Activated CD4-positive, alpha-beta T cell treated with anti-CD3 and anti-CD28 coated beads, Interleukin-2, amount 10 ng/mL, durations not matched to agents 7 days and 5 days (primary cell): ENCODE measurements at regions not wholly inside any gene's neighbourhood (a gene's known extent, or its start where the extent isn't known, plus 50 kb on each side); places are given as distances from the start of the nearest gene placed in this dataset.
"Not testable (repeated sequence)": the region's sequence is repeated elsewhere in the genome, so short reads cannot be mapped to it uniquely, and the experiment has no call there.

ENCODE experiments used
- CTCF ChIA-PET: fragments of 350-600 bp; sonication (Branson Sonifier 250); formaldehyde crosslinking; loops from one replicate; lab custom pipeline; 2021; ENCODE audit warnings: antibody characterized with exemption; lab: Charles Lee
- POLR2A ChIA-PET: fragments of 350-600 bp; sonication (Branson Sonifier 250); formaldehyde crosslinking; loops from one replicate; lab custom pipeline; 2021; ENCODE audit warnings: antibody characterized with exemption; lab: Charles Lee
- DNase-seq: peaks from one replicate; pipeline ENCODE4 v3.0.0-alpha.2; 2020
- H3K27ac Mint-ChIP-seq: one replicate; pipeline ENCODE4 v1.8.0; 2021; ENCODE audit warnings: mild to moderate bottlenecking, moderate library complexity, mixed read lengths
- H3K27me3 Mint-ChIP-seq: one replicate; pipeline ENCODE4 v1.8.0; 2021; ENCODE audit warnings: mixed read lengths
- H3K36me3 Mint-ChIP-seq: one replicate; pipeline ENCODE4 v1.8.0; 2021; ENCODE audit warnings: low read depth, mixed read lengths
- H3K4me1 Mint-ChIP-seq: one replicate; pipeline ENCODE4 v1.8.0; 2021; ENCODE audit warnings: mixed read lengths
- H3K4me3 Mint-ChIP-seq: one replicate; pipeline ENCODE4 v1.8.0; 2021; ENCODE audit warnings: mild to moderate bottlenecking, moderate library complexity, mixed read lengths
- H3K9me3 Mint-ChIP-seq: one replicate; pipeline ENCODE4 v1.8.0; 2021; ENCODE audit warnings: mixed read lengths

DNA sequence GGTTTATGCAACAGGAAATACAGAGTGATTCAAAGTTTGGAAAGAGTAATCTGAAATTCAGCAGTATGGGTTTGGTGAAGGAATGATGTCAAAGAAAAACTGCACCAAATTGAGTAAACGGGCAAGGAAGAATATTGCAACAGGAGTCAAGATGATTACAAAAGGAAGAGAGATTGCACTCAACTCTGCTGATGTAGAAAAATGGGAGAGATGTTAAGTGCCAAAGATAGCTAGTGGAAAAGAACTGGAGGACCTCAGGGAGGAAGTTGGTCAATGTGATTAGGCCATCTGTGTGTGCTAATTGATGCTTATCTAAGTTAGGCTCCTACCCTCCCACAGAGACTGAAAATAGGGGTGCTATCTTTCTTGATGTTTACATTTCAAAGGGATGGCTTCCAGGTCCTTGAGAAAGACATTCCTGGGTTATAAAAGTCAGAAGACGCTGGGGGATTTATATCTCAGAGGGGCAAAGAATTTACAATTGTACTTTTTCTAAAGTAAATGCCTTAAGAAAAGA lies 167.4 kb upstream of the FAM47A start:
- DNase-seq, result no peak
- no peaks in the 10 kb centered on the region for H3K4me1 Mint-ChIP-seq
- no peak overlapping the region for H3K27ac Mint-ChIP-seq
- ChIA-PET POLR2A (no interaction called here), CTCF (no interaction called here)
- no peaks in the 10 kb centered on the region for H3K27me3 Mint-ChIP-seq
- H3K9me3 Mint-ChIP-seq, result no peaks in the 10 kb centered on the region
- no peaks in the 10 kb centered on the region for H3K36me3 Mint-ChIP-seq
- H3K4me3 Mint-ChIP-seq, result no peak overlapping the region

DNA sequence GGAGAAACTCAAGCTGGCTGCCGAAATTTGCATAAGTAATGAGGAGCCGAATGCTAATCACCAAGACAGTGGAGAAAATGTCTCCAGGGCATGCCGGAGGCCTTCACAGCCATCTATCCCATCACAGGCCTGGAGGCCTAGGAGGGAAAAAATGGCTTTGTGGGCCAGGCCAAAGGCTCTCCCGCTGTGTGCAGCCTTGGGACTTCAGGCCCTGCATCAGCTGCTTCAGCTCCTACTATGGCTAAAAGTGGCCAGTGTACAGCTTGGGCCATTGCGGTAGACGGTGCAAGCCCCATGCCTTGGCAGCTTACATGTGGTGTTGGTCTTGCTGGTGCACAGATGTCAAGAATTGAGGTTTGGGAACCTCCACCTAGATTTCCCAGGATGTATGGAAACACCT lies 162.6 kb upstream of the FAM47A start:
- Mint-ChIP-seq H3K27me3 (no peaks in the 10 kb centered on the region), H3K4me1 (no peaks in the 10 kb centered on the region), H3K27ac (no peak overlapping the region), H3K9me3 (no peaks in the 10 kb centered on the region), H3K36me3 (no peaks in the 10 kb centered on the region), H3K4me3 (no peak overlapping the region)
- DNase-seq, result no peak
- CTCF ChIA-PET, result no interaction called here
- POLR2A ChIA-PET, result no interaction called here

DNA sequence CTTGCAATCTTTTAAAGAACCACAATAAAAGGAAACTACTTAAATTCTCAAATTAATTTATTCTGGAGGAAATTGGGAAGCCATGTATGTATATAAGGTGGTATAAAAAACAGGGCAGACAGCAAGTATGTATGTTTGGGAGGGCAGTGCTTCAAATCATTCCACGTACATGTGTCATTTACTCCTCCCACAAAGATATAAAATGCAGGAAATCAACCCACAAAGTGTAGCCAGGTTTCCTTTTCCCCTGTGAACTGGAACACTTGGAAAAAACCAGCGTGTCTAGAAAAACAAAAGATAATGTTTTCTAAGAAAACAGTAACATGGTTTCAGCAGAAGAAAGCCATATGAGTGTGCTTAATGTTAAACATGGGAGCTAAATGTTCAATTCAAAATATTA lies 156.7 kb upstream of the FAM47A start:
- no peaks in the 10 kb centered on the region for H3K36me3 Mint-ChIP-seq
- ChIA-PET CTCF (no interaction called here), POLR2A (no interaction called here)
- no peaks in the 10 kb centered on the region for H3K9me3 Mint-ChIP-seq
- no peaks in the 10 kb centered on the region for H3K27me3 Mint-ChIP-seq
- H3K27ac Mint-ChIP-seq, result no peak overlapping the region
- H3K4me1 Mint-ChIP-seq, result no peaks in the 10 kb centered on the region
- H3K4me3 Mint-ChIP-seq, result no peak overlapping the region
- DNase-seq, result no peak

DNA sequence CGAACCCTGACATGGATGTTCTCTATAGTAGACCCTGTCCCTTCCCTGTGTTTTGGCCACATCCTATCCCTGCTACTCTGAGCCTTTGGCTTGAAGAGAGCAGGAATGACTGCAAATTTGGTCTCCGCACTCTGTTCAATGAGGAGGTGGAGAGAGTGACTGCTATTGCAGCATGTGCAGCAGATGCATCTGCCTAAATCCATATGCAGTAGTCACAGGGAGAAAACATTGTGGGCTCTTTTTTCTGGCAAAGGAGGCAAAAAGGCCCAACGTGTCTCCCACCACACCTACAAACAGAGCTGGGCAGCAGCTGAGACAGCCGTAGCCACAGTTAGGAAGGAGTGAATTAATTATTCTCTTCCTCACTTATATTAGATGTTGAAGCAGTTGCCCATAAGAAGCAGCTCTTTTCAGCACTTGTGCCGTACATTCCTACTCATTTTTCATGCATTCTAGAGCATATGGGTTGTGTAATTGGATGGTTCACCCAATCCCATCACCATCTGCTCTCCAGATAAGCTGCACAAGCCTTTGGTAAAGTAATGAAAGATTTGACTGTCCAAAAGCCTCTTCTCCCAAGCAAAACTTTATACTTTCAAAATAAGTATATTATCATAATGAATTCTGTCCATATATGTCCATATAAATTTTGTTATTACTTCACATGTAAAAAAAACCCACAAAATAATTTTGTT lies 147.9 kb upstream of the FAM47A start:
- H3K27ac Mint-ChIP-seq, result no peak overlapping the region
- no peak for DNase-seq
- H3K4me1 Mint-ChIP-seq, result no peaks in the 10 kb centered on the region
- no peak overlapping the region for H3K4me3 Mint-ChIP-seq
- ChIA-PET POLR2A (no interaction called here), CTCF (no interaction called here)
- no peaks in the 10 kb centered on the region for H3K27me3 Mint-ChIP-seq
- H3K9me3 Mint-ChIP-seq, result no peaks in the 10 kb centered on the region
- H3K36me3 Mint-ChIP-seq, result no peaks in the 10 kb centered on the region

DNA sequence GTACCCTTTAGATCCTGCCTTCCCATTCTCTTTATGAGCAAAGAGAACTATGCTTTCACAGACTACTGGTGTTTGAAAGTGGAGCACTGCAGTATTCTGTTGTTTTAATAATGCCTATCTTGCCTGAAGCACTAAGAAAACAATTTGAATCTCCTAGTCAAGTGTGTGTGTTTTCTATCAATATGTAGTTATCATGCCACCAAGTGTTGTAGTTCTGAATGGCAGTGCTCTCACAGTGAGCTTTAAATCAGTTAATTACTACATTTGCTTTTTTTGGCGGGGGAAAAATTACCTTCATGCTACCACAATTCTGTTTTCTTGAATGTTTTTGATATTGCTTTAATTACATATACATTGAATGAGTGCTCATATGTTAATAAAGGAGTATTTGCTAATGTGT lies 143.6 kb upstream of the FAM47A start:
- no peaks in the 10 kb centered on the region for H3K4me1 Mint-ChIP-seq
- CTCF ChIA-PET, result no interaction called here
- POLR2A ChIA-PET, result no interaction called here

DNA sequence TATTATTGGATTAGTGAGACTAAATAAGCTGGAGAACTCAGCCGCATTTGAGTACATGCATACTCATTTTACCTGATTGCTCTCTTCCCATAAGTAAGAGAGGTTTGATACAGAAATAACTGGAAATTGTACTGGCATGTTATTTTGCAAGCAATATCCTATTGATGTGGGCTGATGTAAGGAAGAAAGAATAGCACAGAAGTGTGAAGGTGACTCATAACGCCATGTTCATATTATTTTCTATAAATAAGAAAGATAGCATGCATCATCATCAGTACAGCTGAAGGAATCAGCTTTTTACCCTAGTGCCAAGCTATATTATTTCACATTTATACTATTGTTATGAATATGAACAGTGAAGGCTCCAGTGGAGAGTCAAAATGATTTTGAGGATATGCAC lies 138.3 kb upstream of the FAM47A start:
- no peaks in the 10 kb centered on the region for H3K4me1 Mint-ChIP-seq
- no peak overlapping the region for H3K4me3 Mint-ChIP-seq
- no peaks in the 10 kb centered on the region for H3K36me3 Mint-ChIP-seq
- CTCF ChIA-PET, result no interaction called here
- H3K27ac Mint-ChIP-seq, result no peak overlapping the region
- H3K27me3 Mint-ChIP-seq, result no peaks in the 10 kb centered on the region
- no peaks in the 10 kb centered on the region for H3K9me3 Mint-ChIP-seq
- POLR2A ChIA-PET, result no interaction called here
- DNase-seq, result no peak

More for the DNA sequence above, 143.6 kb upstream of the FAM47A start:
- DNase-seq, result no peak
- Mint-ChIP-seq H3K27ac (no peak overlapping the region), H3K4me3 (no peak overlapping the region), H3K9me3 (no peaks in the 10 kb centered on the region), H3K36me3 (no peaks in the 10 kb centered on the region), H3K27me3 (no peaks in the 10 kb centered on the region)

DNA sequence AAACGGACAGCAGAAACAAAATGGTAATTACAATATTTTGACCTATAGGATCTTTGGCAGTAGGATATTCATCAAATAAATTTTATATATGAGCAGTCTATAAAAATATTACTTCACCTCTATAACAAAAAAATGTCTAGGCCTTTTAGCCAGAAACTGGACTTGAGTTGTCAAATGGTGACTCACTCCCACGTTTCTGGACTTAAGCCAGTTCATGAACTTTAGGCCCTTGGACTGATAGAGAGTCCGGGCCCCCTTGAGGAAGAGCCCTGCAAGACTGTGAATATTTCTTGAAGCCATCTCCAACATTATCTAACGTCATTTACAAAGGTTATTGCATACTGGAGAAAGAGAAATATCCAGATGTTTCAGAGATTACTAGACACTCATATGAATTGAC lies 106.8 kb upstream of the FAM47A start:
- Mint-ChIP-seq H3K36me3 (no peaks in the 10 kb centered on the region), H3K27me3 (no peaks in the 10 kb centered on the region), H3K4me1 (no peaks in the 10 kb centered on the region), H3K9me3 (no peaks in the 10 kb centered on the region), H3K4me3 (no peak overlapping the region), H3K27ac (no peak overlapping the region)
- ChIA-PET POLR2A (no interaction called here), CTCF (no interaction called here)
- no peak for DNase-seq

DNA sequence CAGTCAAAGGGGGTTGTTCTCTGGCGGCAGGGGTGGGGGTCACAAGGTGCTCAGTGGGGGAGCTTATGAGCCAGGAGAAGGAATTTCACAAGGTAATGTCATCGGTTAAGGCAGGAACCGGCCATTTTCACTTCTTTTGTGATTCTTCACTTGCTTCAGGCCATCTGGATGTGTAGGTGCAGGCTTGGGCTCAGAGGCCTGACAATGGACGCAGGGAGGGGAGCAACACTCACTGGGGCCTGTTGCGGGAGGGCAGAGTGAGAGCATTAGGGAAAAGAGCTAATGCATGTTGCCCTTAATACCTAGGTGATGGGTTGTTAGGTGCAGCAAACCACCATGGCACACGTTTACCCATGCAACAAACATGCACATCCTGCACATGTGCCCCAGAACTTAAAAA lies 98.0 kb upstream of the FAM47A start:
- H3K9me3 Mint-ChIP-seq, DNase-seq, H3K27me3 Mint-ChIP-seq, H3K36me3 Mint-ChIP-seq, H3K27ac Mint-ChIP-seq, H3K4me3 Mint-ChIP-seq, CTCF ChIA-PET, H3K4me1 Mint-ChIP-seq, POLR2A ChIA-PET: not testable (repeated sequence)

DNA sequence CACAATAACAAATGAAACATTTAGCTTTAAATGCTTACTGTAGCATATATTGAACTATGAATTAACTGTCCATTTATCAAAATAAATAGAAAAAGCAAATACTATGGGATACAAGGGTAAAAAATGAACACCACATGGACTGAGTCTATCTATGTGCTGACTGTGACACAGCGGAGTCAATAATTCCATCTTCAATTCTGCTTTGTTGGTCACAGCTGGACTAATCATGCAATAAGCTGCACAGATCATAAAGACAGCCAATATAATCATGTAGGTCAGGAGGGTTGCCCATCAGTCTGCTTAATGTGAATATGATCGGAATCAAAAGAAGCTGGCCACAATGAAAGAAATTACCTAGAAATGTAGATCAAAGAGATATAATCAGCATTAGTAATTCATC lies 95.7 kb upstream of the FAM47A start:
- POLR2A ChIA-PET, result no interaction called here
- Mint-ChIP-seq H3K4me3 (no peak overlapping the region), H3K9me3 (peaks cover 2% of the 10 kb centered on the region), H3K27ac (no peak overlapping the region), H3K36me3 (no peaks in the 10 kb centered on the region), H3K4me1 (no peaks in the 10 kb centered on the region), H3K27me3 (no peaks in the 10 kb centered on the region)
- DNase-seq, result no peak
- CTCF ChIA-PET, result no interaction called here

DNA sequence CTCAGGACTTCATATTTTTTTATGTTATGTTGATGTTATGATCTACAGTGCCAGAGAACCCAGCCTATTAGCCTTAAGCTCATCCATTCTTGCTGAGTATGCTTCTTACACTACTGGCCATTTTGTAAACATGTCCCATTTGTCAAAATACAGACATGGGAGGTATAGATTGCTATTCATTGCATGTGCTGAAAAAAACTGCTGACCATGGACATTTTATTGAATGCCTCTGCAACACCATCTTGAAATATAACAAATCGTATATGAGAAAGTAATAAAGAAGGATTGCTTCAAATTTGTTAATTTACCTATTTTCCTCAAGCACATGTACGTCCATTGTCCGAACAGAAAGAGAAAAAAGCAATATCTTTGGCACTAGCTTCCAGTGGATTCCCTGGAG lies 91.5 kb upstream of the FAM47A start:
- no peaks in the 10 kb centered on the region for H3K27me3 Mint-ChIP-seq
- peaks cover 2% of the 10 kb centered on the region for H3K9me3 Mint-ChIP-seq
- CTCF ChIA-PET, result no interaction called here
- H3K36me3 Mint-ChIP-seq, result no peaks in the 10 kb centered on the region
- DNase-seq, result no peak
- H3K4me3 Mint-ChIP-seq, result no peak overlapping the region
- H3K4me1 Mint-ChIP-seq, result no peaks in the 10 kb centered on the region
- H3K27ac Mint-ChIP-seq, result no peak overlapping the region
- POLR2A ChIA-PET, result no interaction called here

DNA sequence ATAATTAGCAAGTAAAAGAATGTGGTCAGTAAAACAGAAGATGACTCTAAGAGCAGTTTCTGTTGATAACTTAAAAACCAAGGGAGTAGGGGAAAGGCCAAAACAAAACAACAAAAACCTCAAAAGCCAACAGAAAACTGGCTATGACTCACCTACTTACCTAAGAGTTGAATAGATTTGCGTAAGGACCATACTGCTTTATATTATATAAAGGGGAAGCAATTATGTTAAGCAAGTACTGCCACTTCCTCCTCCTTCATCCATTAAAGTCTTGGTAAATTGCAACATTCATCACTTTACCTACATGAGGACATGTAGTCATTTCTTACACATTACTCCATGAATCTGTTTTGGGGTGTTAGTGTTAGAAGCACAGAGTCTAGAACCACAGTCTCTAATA lies 85.9 kb upstream of the FAM47A start:
- no peaks in the 10 kb centered on the region for H3K9me3 Mint-ChIP-seq
- H3K4me3 Mint-ChIP-seq, result no peak overlapping the region

DNA sequence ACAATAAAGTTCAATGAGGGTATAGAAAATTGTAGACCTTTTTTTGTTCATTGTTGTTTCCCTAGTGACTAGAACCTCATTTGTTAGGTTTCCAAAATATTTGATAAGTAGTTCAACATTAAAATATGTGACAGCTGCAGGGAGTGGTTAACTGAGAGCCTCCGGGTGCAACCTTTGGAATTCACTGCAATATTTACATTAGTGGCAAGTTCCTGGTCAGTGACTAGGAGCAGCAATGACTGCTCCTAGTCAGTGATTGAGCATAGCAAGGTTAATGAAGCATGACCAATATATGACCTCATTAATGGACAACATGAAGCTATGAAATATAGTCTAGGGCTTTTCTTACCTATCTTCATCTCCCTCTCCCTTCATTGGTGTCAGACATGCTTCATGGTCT lies 65.8 kb upstream of the FAM47A start:
- Mint-ChIP-seq H3K4me1 (no peaks in the 10 kb centered on the region), H3K27me3 (no peaks in the 10 kb centered on the region), H3K4me3 (no peak overlapping the region), H3K27ac (no peak overlapping the region), H3K9me3 (no peaks in the 10 kb centered on the region), H3K36me3 (no peaks in the 10 kb centered on the region)
- ChIA-PET POLR2A (no interaction called here), CTCF (no interaction called here)
- no peak for DNase-seq

More for the DNA sequence above, 85.9 kb upstream of the FAM47A start:
- Mint-ChIP-seq H3K4me1 (no peaks in the 10 kb centered on the region), H3K27ac (no peak overlapping the region), H3K27me3 (no peaks in the 10 kb centered on the region), H3K36me3 (no peaks in the 10 kb centered on the region)
- no peak for DNase-seq
- ChIA-PET CTCF (no interaction called here), POLR2A (no interaction called here)
